ENCODE measurements at regions not wholly inside any gene's neighbourhood (a gene's known extent, or its start where the extent isn't known, plus 50 kb on each side); places are given as distances from the start of the nearest gene placed in this dataset.

DNA sequence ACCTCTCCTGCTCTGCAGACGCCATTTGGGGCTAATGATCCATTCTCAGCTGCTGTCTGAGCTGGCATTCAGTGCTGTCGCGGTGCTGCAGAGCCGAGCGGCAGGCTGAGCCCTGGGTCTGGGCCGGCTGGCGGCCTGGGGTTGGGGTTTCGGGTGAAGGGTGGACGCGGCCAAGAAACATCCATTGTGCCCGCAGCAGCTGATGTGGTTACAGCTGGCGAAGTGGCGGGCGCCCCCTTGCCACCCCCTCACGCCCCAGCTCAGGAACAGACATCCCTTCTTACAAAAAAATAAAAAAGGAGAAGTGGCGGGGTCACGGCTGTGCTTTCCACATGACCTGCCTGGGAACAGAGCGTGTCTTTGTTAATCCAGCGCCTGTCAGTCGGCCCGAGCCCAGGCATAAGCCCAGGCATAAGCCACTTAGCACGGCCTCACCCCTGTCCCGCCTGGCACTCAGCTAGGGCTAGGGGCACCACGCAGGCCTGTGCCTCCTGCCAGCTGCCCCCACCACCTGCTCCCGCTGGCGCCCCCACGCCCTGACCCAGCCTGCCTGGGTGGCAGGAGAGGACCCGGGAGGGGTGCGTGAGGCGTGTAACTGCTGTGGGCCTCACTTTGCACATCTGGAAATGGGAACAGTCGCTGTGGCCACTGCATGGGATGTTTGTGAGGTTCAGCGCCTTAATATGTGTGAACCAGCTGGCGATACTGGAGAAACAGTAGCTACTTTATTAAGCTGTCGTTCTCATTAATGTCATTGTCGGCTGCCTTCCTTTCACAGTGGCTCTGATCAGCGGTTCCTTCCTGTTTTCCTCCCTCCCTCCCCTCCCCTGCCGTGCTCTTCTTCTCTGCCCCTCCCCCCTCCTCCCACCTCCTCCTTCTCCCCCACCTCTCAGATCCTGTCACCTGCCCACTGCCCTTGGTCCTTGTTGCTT lies 197.7 kb upstream of the CIBAR2 start:
- DNase-seq (ENCODE audit: low read depth) = no peak

DNA sequence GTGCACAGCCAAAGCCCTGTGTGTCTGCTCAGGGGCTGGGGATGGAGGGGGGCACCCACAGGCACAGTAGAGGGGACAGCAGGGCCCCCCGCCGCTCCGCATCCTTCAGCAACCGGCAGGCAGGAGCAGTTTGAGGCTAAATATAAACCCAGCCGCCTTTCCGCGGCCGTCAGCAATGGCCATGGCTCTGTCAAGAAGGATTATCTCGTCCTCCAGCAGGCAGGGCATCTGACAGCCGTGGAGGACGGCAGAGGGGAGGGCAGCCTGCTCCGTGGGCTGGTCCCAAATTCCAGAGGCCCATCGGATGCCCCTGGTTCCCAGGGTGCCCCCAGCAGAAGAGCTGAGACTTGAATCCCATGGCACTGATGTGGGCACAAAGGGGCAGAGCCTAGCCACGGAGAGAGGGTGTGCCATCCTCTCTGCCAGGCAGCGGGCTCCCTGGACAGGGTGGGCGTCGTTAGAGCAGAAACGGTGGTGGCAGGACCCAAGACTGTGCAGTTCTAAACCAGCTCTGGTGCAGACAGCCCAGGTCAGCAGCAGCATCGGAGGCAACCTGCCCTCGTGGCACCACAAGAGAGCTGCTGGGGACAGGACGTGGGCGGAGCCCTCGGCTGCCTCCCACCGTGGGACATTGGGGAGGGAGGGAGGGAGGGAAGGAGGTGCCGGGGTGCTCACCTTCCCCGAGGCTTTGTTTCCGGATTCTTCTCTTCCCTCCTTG lies 198.8 kb upstream of the CIBAR2 start:
- no peak for DNase-seq (ENCODE audit: low read depth)

DNA sequence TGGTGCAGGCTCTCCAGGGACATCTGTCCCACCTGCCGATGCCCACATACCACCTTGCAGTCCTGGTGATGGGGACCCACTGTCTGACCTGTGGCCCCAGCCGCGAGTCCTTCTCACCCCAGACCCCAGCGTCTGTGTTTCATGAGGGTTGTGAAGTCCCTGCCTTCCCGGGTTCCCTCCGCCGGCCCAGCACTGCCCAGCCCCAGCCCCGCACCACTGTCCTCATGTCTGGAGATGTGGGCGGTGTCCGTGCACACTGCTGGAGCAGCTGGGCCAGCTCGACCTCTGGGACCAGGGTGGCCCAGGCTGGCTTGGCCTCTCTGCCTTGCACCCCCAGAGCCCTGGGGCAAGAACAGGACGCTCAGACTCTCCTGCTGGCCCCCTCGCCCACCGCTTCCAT lies 199.5 kb upstream of the CIBAR2 start:
- DNase-seq (ENCODE audit: low read depth) = no peak

GRCh38 chr16:85312174-85312573 lies 199.9 kb upstream of the CIBAR2 start:
- DNase-seq (ENCODE audit: low read depth) = no peak

GRCh38 chr16:85312642-85313525 lies 200.6 kb upstream of the CIBAR2 start:
- DNase-seq (ENCODE audit: low read depth) = no peak

DNA sequence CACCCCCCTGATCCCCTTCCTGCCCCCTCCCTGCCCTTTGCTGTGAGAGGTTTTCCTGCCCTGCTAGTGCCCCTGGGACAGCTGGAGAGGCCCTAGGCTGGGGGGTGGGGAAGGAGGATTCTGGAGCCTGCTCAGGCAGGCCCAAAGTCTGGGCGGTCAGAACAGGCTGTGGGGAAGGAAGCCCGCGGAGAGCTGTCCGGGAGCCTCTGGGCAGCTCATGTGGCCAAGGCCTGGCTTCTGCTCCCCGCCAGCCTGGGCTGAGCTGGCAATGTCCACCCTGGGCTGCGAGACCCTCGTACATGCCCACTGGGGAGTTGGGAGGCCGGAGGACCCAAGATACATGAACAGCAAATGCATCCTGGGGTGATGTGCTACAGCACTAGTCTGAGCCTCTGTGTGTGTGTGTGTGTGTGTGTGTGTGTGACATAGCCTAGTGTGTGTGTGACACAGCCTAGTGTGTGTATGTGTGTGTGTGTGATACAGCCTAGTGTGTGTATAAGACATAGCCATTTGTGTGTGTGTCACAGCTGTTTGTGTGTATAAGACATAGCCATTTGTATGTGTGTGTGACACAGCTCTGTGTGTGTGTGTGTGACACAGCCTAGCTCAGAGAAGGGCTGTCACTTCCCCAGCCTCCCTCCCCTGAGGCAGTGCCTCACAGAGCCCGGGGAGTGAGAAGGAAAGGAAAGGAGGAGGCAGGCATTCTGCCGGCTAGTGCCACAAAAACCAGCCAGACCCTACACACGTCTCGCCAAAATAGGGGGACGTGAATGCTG lies 201.4 kb upstream of the CIBAR2 start:
- DNase-seq (ENCODE audit: low read depth) = no peak

- no peak for DNase-seq (ENCODE audit: low read depth)
Observed at GRCh38 chr16:85314512-85314971, 202.3 kb upstream of the CIBAR2 start.

- no peak for DNase-seq (ENCODE audit: low read depth)
Observed at GRCh38 chr16:85315866-85316265, 203.6 kb upstream of the CIBAR2 start.

- DNase-seq (ENCODE audit: low read depth) = peak; percentile 89
Observed at GRCh38 chr16:85316321-85316919, 204.1 kb upstream of the CIBAR2 start.

DNA sequence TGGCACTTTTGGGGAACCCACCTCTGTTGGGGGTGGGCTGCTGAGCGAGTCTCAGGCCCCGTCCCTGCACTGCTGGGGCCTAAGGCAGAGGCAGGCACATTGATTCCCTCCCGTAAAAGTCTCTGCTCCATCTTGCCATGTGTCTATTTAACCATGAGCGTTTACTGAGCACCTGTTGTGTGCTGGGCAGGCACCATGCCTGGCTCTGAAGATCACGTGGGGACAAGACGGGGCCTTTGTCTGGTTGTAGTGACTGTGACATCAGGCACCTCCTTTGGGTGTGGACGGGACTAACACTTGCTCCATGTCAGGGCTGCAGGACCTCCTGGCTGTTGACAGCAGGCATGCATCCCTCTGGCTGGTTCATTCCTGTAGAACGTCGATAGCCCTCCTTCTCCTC lies 204.7 kb upstream of the CIBAR2 start:
- DNase-seq (ENCODE audit: low read depth) = no peak

- DNase-seq (ENCODE audit: low read depth) = no peak
Observed at GRCh38 chr16:85317704-85318103, 205.4 kb upstream of the CIBAR2 start.

DNA sequence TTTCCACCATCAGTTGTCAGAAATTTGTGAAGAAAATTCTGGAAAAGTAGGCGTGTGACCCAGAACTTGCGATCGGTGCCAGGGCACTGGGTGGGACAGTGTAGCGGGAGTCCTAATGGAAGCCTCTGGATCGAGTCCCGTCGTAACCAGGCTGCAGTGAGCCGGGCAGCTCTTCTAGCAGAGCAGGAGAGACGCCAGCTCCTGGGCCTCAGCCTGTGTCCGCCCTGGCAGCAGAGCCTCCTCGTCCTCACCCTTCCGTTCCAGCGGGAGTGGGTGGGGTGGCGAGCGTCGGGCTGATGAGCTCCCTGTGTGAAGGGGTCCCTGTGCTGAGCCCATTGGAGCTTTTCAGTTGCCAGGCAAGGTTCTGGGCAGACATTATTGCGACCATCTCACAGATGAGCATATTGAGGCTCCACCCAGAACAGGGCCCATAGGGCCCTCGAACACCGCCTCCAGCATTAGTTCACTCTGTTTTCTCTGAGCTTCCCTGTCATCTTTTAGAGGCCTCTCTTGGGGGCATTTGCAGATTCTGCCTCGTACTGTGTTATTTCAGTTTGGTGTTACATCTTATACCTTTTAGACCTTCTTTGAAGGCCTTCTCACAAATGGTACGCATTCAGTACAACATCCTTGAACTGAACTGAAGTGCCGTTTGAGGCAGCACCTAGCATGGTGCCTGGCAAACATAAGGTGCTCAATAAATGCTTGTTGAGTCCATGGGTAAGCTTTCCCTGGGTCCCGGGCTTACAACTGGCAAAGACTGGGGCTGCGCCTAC lies 207.1 kb upstream of the CIBAR2 start:
- no peak for DNase-seq (ENCODE audit: low read depth)

- DNase-seq (ENCODE audit: low read depth) = no peak
Observed at GRCh38 chr16:85319984-85320440, 207.7 kb upstream of the CIBAR2 start.

- DNase-seq (ENCODE audit: low read depth) = no peak
Observed at GRCh38 chr16:85320677-85321385, 208.6 kb upstream of the CIBAR2 start.

- no peak for DNase-seq (ENCODE audit: low read depth)
Observed at GRCh38 chr16:85321509-85322271, 209.4 kb upstream of the CIBAR2 start.

GRCh38 chr16:85323230-85323960 lies 211.1 kb upstream of the CIBAR2 start:
- no peak for DNase-seq (ENCODE audit: low read depth)

- DNase-seq (ENCODE audit: low read depth) = no peak
Observed at GRCh38 chr16:85323961-85324253, 211.6 kb upstream of the CIBAR2 start.

GRCh38 chr16:85324488-85324887 lies 212.2 kb upstream of the CIBAR2 start:
- DNase-seq (ENCODE audit: low read depth) = no peak
